ENCODE measurements at regions not wholly inside any gene's neighbourhood (a gene's known extent, or its start where the extent isn't known, plus 50 kb on each side); places are given as distances from the start of the nearest gene placed in this dataset.
A peak's percentile ranks its signal among the peaks of the same experiment; 100 is the strongest.
"Not testable (repeated sequence)": the region's sequence is repeated elsewhere in the genome, so short reads cannot be mapped to it uniquely, and the experiment has no call there.

DNA sequence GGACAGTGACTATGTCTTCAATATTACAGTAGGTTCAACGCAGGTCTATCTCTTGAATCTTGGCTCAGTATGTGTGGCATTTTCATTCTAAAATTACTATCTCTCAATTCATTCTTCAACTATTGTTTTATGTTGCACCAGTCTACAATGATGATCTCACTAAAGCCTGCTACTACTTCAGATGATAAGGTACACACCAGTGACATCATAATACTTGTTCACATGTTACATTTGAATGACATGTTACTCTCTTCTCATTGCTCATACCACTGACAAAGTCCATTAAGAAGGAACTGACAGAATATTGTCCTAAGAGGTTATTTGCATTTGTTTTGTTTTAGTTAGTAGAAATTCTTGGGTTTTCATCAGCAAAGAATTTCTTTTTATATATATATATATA, 165.2 kb upstream of the ST8SIA4 start:
- no peak for DNase-seq (ENCODE audit: low spot score)

DNA sequence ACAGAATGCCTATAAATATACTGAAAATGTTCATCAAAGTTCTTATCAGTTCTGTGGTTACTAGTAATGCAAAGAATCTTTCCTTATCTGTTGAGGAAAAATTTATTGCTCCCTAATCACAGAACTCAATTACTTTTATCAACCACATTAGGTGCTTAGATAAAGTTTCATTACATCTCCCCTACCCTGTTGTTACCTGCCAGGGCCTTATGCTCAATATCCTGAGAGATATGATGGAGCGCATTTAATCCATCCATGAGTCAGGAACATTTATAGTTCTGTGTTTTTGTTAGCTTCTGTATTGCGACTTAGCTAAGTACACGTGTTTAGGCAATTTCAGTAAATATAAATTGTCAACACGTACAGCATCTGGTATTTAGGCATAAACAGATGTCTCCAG, 164.3 kb upstream of the ST8SIA4 start:
- peak; percentile 14 for DNase-seq (ENCODE audit: low spot score)

GRCh38 chr5:101062902-101063301, 159.8 kb upstream of the ST8SIA4 start:
- no peak for DNase-seq (ENCODE audit: low spot score)

DNA sequence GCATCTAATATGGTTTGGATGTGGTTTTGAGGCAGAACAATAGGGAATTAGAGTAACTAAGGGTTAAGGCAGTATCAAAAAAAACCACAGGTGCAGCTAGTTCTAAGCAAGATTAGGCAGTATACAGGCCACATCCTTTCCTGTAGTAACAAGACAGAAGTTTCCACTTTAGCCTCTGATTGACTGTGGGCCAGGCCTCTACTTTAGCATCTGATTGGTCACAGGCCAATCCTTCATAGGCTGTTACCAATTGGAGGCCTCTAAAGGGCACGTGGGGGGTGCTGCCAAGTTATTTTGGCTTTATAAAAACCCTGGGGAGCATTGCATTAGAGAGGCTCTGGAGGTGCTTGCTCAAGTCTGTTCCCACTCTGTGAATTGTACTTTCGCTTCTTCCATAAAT, 144.1 kb upstream of the ST8SIA4 start:
- DNase-seq (ENCODE audit: low spot score), result no peak

DNA sequence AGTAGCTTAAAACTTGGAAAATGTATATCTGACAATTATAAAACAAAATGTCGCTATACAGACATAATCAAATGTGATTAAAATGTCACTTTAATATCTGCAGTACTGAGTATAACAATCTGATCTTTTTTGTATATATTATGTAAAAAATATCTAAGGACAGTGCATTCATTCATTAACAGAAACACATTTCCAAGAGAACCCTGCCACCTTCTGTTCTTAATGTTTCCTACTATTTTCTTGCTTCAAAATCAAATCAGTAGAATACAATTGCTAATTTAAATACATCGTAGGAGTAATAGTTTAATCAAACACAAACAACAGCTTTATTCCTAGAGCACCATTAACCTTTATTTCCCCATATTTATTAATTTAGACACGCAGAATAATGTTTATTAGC, 142.6 kb upstream of the ST8SIA4 start:
- DNase-seq (ENCODE audit: low spot score), result peak; percentile 6

DNA sequence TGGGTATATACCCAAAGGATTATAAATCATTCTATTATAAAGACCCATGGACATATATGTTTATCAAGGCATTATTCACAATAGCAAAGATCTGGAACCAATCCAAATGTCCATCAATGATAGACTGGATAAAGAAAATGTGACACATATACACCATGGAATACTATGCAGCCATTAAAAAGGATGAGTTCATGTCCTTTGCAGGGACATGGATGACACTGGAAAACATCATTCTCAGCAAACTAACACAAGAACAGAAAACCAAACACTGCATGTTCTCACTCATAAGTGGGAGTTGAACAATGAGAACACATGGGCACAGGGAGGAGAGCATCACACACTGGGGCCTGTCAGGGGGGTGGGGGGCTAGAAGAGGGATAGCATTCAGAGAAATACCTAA, 136.9 kb upstream of the ST8SIA4 start:
- DNase-seq (ENCODE audit: low spot score), result not testable (repeated sequence)

GRCh38 chr5:101036778-101037177, 133.7 kb upstream of the ST8SIA4 start:
- DNase-seq (ENCODE audit: low spot score), result no peak

GRCh38 chr5:101035425-101035824, 132.3 kb upstream of the ST8SIA4 start:
- no peak for DNase-seq (ENCODE audit: low spot score)

- no peak for DNase-seq (ENCODE audit: low spot score)
Observed at GRCh38 chr5:101024299-101024698, 121.2 kb upstream of the ST8SIA4 start.

DNA sequence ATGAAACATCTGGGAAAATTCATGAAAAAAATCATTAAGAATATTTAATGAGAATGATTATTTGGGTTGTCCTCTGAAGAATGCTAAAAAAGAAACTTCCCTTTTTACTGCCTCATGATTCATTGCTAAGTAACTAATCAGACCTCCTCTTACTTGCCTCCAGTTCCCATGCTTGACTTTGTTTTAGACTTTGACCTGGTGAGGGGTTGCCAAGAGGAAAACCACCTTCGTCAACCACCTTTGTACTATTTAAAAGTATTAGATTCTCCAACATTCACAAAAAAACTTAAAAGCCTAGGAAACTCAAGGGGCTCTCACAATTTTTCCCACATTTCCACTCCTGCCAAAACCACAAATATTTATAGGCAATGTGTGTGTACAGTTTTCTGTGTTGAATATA, 115.2 kb upstream of the ST8SIA4 start:
- no peak for DNase-seq (ENCODE audit: low spot score)

- DNase-seq (ENCODE audit: low spot score), result no peak
Observed at GRCh38 chr5:101012880-101013279, 109.8 kb upstream of the ST8SIA4 start.

- DNase-seq (ENCODE audit: low spot score), result no peak
Observed at GRCh38 chr5:101009758-101010519, 106.9 kb upstream of the ST8SIA4 start.

GRCh38 chr5:100992354-100992753, 89.3 kb upstream of the ST8SIA4 start:
- no peak for DNase-seq (ENCODE audit: low spot score)

- DNase-seq (ENCODE audit: low spot score), result not testable (repeated sequence)
Observed at GRCh38 chr5:100983601-100984000, 80.5 kb upstream of the ST8SIA4 start.

DNA sequence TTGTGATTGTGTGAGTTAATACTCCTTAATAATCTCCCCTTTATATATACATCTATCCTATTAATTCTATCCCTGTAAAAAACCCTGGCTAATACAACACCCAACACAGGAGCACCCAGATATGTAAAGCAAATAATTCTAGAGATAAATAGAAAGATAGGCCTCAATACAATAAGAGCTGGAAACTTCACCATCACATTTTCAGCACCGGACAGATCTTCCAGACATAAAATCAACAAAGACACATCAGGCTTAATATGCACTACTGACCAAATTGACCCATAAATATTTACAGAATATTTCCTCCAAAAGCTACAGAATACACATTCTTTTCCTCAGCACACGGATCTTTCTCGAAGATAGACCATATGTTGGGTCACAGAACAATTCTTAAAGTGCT, 71.0 kb upstream of the ST8SIA4 start:
- DNase-seq (ENCODE audit: low spot score), result no peak

- DNase-seq (ENCODE audit: low spot score), result no peak
Observed at GRCh38 chr5:100970646-100971255, 67.7 kb upstream of the ST8SIA4 start.

DNA sequence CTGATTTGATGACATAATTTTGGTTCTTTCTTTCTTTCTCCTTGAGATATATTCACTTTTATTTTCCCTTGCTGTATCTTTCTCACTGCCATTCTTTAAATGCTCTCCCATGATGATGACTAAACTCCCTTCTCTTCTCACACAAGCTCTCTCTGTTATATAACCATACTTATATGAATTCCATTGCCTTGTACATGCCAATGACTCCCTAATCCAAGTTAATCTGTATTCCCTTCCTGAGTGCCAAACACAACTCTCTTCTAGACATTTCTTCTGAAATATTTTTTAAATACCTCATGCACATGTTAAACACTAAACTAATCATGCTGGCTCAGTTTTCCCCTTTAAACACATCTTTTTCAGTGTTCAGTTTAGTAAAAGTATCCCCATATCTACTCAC, 62.2 kb upstream of the ST8SIA4 start:
- DNase-seq (ENCODE audit: low spot score), result no peak

All from umbilical cord (tissue), 1 donor.